PC-9 (cell line): ENCODE measurements at regions not wholly inside any gene's neighbourhood (a gene's known extent, or its start where the extent isn't known, plus 50 kb on each side); places are given as distances from the start of the nearest gene placed in this dataset.

Experiments
- EZH2 ChIP-seq: fragments of 200-600 bp; sonication (generic); IDR thresholded peaks from 2 replicates; pipeline ENCODE4 v1.8.0; 2017; ENCODE audit warnings: antibody characterized with exemption, low read depth
- TF ChIP-seq, protein P1 (sequence below): fragments of 200-600 bp; sonication (generic); conservative IDR thresholded peaks from 2 replicates; pipeline ENCODE4 v1.6.1; 2017; ENCODE audit warnings: mixed run types, antibody characterized with exemption, mild to moderate bottlenecking, moderate library complexity

DNA sequence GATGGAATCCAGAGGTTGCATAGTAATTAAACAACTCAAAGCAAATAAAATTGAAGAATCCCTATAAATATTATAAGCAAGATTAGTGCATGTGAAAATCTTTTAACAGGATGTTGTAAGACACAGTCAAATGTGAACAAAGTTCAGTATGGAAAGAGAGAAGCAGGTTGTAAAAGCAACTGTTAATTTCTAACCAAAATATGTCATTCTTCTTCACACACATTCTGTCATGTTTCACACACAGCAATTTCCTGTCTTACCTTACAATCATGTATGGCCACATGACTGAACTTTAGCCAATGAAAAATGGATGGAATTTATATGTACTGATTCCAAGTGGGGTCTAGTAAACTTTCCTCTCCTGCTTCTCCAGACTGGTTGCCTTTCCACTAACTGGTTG, 527.7 kb upstream of the TMPRSS15 start:
- TF ChIP-seq, protein P1, sequence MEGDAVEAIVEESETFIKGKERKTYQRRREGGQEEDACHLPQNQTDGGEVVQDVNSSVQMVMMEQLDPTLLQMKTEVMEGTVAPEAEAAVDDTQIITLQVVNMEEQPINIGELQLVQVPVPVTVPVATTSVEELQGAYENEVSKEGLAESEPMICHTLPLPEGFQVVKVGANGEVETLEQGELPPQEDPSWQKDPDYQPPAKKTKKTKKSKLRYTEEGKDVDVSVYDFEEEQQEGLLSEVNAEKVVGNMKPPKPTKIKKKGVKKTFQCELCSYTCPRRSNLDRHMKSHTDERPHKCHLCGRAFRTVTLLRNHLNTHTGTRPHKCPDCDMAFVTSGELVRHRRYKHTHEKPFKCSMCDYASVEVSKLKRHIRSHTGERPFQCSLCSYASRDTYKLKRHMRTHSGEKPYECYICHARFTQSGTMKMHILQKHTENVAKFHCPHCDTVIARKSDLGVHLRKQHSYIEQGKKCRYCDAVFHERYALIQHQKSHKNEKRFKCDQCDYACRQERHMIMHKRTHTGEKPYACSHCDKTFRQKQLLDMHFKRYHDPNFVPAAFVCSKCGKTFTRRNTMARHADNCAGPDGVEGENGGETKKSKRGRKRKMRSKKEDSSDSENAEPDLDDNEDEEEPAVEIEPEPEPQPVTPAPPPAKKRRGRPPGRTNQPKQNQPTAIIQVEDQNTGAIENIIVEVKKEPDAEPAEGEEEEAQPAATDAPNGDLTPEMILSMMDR = no peak
- no peak for TF ChIP-seq EZH2
